ENCODE measurements at regions not wholly inside any gene's neighbourhood (a gene's known extent, or its start where the extent isn't known, plus 50 kb on each side); places are given as distances from the start of the nearest gene placed in this dataset.

GRCh38 chr6:141981190-141981589 lies 151.5 kb upstream of the GJE1 start:
- TF ChIP-seq CTCF (IDR thresholded peaks at IDR 0.05; ENCODE audit: poor library complexity): no peak
- no peak for TF ChIP-seq EZH2 (IDR thresholded peaks at IDR 0.05; ENCODE audit: borderline replicate concordance)

Measured in hepatocyte (in vitro differentiated cells).